Stimulated activated naive CD4-positive, alpha-beta T cell treated with Interleukin-2 at 50 U/mL for 16 hours (primary cell): ENCODE measurements at regions not wholly inside any gene's neighbourhood (a gene's known extent, or its start where the extent isn't known, plus 50 kb on each side); places are given as distances from the start of the nearest gene placed in this dataset.

Source experiments
- DNase-seq: peaks from one replicate; lab custom pipeline; 2025; lab: John Stamatoyannopoulos, UW

DNA sequence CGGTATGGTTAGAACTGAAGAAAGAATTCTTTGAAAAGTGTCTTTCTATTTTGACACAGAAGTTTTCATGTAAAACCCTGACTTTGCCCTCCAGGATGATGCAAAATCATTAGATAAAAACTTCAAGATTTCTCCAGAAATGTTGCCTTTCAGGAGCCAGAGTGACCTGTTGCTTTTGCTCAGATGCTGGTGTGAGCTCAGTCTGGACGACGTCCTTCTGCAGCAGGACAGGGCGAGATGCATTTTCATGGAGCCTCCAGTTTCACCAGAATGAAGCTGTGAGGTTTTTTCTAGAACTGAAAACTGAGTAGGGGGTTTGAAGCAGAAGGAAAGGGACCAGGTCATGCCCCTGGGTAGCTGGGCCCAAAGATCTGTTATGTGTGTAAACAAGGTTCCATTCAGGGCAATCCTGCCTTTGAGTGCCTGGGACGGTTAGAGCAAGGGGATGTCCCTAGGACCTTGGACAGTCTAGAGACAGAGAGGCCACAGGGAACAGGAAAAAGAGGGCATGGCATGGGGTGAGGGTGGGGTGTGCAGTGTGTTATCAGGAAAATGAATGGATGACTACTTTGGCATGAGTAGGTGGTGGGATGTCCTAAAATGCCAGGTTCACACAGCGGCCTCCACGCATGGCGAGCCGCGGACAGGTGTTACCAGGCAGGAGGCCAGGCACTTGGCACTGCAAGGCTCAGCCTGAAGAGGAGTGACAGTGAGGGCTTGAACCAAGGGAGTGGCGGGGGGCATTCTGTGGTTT lies 356.3 kb downstream of the CXCL12 start:
- no peak for DNase-seq

DNA sequence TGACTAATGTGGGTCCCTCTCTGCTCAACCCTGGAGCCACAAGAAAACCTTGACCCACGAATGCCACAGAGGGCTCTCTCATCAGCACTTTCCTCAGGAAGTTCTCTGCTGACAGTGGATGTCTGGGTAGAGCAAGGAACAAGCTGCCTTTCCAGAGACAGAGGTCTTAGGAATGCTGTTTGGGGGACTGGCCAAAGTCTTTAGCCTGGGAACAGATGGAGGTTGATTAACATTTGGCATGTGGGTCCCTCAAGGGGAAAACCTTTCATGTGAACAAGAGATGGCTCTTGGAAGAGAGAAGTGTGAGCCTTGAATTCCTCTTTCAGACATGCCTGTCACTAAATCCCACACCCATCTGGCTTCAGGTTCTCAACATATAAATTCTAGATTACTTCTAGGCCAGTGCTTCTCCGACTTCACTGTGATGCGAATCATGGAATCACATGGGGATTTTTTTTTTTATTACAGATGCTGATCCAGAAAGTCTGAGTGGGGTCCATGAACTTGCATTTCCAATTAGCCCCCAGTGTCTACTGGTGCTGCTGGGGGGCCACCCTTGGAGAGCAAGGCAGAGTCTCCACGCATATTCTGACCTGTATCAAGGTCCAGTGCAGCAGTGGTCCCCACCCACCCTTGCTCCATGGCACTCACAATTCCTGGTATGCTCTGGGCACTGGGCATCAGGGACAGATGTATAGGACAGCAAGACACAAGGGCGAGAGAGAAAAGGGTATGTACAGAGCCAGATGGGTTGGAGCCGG lies 360.4 kb downstream of the CXCL12 start:
- no peak for DNase-seq

DNA sequence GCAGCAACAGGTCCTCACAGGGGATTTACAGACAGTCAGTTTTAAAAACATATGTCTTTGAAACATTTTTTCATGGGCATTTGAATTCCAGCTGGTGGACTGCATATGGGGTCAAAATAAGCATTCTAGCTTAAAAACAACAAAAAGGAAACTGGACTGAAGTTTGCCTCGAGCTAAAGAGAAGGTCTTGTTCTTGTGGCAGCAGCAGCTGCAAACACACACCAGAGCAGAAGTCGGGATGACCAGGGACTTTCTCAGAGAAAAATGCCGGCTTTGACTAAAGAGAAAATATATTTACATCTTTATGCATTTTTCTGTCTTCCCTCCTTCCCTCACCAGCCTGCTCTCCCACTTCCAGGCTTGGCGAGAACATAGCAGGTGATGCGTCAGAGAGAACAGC lies 361.4 kb downstream of the CXCL12 start:
- no peak for DNase-seq

DNA sequence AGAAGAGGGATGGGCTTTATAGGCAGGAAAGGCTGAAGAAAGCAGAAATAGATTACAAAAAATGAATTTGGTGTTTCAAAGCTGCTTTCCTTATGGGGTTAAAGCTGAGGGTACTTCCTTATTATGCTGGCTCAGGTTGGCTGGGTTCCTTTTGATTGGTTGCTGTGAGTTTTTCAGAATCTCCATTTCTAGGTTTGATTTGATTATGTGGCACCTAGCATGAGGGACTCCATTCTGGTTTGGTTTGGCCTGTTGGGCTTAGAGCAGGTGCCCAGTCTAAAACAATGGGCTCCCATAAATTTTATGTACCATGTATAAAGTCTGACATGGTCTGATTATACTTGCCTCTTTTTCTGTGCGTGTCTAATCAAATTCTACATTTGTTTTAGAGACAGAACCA lies 362.7 kb downstream of the CXCL12 start:
- DNase-seq, result no peak

DNA sequence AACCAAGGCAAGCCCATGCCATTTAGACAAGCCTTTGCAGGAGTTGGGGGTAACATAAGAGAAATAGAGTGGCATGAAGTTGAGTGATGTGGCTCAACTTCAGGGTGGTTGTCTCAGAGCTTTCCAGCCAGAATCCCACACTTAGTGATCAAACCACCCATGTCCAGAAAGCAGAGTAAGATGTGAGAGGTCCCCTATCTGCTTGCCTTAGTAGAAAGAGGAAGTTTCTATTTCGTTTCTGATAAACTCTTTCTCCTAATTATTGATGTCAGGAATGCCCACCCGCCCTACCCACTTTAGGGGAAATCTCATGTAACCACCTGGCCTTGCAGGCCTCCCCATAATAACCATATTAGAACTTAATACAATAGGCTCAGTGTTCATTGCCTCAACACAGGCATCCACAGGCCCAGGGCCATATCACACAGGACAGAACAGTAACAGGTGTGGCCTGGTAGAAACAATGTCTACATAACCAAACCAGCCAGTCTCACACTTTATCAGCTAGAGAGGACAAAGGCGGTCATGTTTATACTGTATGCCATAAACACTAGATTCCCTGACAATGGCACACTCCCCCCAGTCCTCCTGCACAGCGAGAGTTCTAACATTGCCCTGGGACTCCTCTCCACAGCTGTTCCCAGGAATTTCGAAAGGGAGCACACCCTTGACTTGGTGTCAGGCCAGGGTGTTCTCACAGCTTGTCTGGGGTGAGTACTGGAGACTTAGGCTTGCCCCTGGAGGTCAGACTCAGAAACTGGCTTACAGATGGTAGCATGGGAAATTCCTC lies 364.4 kb downstream of the CXCL12 start:
- DNase-seq, result no peak

DNA sequence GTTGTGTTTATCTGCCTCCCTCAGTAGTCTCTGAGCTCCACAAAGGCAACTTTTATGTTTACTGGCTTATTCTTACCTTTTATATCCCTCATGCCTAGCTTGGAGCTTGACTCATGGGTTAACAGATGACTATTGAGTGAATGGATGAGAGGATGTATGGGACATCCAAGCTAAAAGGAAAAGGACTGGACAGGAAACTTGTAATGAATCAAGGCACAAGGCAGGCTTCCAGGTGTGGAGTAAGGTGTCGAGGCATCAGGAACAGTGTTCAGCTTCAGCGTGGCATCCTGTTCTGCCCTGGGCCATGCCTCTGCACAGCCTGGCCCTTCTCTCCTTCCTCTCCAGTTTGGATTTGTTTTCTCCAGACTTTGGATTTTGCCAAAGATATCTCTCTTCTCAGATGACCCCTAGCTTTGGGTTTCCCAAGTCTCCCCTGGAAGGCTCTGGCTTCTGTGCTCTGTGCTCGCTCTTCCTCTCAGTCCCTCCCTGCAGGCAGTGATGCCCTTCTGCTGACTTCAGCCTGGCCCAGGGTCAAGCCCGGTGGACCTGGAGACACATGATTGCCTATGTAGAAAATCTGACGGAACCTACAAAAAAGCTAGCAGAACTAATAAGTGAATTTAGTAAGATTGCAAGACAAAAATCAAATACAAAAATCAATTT lies 367.3 kb downstream of the CXCL12 start:
- DNase-seq, result no peak

DNA sequence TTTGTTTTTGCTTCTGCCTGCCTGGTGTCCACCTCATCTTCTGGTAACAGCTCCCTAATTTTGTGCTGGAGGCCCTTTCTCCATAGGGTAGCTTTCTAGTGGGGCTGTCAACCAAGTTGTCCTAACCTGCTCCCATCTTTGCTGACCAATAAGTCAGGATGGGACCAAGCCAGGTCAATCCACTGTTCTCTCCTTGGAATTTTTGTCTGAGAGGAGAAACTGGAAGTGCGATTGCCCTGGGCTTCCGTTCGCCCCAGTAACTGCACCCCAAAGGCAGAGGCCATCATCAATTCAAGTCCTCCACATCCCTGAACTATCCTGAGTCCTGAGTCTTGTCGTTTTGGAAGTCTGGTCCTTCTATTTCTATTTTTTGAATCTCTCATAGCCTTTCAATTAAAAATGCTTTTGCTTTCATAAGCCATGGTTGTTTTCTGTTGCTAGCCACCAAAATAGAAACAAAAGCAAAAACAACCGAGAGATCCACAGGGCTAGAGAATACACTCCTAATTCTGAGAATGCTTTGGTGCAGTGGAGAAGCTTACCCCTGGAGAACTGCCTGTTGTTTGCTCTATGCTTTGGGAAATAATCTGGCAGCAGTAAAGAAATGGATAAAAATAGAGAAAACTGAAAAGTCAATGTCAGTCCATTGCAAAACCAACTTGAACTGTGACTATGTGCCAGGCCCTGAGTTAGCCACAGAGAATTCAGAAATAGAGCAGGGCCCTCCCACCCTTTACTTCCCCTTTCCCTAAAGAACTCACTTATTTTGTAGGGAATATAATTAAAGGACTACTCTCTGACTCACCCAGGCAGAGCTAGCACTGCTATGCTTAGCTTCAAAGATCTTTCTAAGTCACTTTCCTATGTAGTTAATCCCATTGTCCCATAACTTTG lies 368.1 kb downstream of the CXCL12 start:
- DNase-seq, result no peak

DNA sequence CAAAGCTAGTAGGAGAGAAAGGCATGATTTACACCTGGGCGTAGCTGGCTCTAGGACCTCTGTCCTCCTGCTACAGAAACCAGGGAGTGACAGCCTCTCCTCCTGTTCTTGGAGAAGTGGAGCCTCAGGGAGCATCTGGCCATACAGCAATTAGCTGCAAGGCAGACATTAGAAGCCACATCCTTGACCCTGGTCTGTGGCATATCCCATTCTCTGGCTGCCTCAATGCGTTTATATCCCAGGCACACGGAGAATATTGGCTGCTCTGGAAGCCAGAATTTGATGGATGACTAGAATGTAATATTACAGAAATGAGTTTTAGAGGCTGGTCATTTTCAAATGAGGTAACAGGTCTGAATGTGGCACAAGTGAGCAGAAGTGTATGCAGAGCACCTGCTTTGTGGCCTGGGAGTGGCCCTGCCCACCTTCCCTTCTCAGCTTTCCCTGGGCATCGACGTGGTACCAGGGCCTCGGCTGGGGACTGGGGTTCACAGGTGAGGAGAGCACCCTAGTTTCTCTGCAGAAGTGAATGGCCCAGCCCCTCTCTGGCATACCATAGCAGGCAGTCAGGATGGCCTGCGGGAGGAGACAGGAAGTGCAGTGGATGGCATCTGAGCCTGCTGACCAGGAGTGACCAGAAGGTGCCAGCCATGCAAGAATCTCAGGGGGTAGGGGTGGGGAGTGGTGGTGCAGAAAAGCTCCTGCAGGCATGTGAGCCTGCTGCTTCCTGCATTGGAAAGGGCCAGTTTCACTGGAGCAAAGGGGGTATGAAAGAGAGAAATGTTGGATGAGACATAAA lies 367.2 kb upstream of the ZNF32 start:
- no peak for DNase-seq

DNA sequence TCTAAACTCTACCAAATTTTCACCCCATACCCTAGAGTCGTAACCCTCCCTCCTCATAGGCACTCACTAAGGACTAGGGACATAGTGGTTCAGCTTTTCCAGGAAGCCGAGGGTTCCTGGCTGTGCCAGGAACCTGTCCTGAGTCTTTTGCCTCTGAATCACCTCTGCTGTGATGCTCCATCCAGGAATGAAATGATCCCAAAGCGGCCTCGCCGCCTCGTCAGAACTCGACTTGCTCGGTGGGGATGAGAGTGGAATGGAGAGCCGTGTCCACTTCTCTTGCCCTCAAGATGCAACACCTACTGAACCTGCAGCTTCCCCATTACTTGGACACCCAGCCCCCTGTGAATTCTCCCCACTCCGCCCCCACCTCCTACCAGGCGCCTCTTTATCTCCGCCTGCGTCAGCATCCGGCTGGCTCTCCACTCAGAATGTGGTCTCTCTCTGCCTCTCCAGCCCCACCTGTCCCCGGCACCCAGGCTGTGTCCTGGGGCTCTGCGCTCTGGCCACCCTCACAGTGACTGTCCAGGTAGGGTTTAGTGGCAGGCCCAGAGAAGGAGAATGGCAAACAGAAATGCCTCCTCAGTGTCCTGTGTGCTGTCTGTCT lies 366.1 kb upstream of the ZNF32 start:
- DNase-seq, result no peak

DNA sequence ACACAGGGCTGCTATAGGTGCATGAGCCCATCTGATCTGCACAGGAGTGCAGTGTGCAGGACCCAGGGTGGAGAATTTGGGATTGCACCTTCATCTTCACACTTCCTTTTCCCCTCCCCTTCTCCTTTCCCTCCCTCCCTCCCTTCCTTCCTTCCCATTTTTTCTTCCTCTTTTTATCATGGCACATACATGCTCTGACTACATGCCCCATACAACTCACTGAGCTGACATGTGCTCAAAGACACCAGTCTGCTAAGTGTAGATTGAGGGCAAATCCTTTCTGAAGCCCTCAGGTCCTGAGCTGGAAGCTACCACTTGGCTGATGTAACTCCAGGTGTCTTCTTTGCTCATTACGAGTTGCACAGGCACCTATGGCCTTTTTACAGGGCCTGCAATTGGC lies 365.3 kb upstream of the ZNF32 start:
- no peak for DNase-seq

DNA sequence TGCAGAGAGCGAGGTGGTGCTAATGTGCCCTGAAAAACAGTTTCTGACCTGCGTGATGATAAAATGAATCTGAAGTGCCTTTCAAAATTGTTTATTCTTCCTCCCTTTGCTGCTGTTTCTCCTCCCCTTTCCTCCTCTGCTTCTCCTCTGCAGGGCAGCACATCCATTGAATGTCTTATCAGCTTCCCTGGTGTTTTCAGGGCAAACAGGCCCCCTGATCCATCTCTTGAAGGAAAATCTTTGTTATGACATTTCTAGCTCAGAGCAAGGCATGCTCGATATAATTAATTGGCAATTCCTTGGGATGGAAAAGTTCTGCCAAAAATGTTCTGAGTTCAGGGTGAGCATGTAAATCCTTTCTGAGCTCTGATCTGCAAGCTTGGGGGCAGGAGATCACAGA lies 364.2 kb upstream of the ZNF32 start:
- no peak for DNase-seq

DNA sequence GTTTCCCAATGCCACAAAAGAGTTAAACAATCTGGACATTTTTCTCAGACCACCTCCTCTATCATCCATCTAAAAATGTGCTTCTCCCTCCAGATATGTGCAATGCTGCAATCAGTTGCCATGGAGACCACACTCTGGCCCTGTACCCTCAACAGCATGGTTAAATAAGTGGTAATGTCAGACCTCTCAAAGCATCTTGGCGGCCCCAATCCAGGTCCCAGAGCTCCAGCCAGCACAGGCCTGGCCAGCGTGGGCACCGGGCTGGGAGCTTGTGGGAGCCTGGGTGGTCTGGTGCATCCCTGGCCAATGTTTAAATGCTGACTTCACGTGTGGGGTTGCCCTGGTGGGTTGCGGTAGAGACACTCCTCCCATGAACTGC lies 362.9 kb upstream of the ZNF32 start:
- no peak for DNase-seq

DNA sequence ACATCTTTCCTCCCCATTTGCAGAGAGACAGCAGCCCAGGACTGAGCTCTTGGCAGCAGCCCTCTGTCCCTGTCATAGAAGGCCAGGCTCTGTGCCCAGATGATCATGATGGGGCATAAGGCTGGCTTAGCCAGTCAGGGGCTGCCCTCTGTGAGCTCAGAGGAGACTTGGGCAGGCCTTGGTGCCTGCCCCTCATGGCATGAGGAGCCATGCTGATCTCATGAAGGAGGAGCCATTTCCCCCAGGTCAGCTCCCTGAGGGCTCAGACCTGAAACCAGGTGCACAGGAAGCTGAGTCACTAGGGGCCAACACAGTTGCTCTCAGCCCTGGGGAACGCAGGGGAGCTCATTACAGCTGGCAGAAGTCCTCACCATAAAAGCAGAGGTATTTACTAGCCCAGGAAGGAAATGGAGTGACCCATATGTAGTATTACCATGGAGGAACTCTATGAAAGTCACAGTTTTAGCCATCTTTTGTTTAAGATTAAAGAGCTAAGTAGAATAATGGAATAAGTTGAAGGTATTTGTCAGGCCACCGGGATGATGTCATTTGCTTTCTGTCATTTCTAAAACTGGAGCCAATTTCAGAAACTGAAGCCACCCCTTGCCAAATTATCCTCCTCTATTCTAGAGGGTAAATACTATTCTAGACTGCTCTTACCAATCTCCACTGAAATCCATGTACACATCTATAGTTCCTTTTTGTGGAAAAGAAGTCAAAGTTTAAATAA lies 362.4 kb upstream of the ZNF32 start:
- DNase-seq, result no peak

DNA sequence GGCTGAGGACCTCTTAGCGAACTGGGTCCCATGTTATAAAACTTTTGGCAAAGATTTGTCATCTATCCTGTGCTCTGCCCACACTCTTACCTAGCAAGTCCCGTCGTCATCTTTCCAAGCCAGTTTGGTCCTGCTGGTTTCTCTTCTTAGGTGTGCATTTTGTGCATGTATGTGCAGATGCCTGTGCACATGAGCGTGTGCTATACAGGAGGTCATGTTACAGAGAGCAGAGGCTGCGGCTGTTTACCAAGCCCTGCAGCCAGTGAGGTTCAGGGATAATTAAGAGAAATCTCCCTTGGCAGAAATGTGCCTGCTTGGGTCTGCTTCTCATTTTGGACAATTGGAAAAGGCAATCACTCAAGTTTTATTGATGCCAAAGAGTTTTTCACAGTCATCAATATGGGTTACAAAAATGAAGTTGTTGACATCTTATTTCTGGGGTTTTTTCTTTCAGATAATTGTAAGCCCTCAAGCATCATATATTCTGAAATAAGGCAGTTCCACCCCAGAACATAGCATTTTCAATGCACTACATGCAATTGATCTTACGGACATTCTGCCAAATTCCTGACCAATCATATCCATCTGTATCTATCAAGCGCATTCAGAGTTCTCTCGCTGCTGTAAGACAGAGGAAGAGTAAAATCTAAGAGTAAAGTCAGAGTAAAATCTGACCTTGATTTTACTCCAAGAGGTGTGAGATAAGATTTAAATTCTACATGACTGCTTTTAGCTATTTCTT lies 361.4 kb upstream of the ZNF32 start:
- no peak for DNase-seq

DNA sequence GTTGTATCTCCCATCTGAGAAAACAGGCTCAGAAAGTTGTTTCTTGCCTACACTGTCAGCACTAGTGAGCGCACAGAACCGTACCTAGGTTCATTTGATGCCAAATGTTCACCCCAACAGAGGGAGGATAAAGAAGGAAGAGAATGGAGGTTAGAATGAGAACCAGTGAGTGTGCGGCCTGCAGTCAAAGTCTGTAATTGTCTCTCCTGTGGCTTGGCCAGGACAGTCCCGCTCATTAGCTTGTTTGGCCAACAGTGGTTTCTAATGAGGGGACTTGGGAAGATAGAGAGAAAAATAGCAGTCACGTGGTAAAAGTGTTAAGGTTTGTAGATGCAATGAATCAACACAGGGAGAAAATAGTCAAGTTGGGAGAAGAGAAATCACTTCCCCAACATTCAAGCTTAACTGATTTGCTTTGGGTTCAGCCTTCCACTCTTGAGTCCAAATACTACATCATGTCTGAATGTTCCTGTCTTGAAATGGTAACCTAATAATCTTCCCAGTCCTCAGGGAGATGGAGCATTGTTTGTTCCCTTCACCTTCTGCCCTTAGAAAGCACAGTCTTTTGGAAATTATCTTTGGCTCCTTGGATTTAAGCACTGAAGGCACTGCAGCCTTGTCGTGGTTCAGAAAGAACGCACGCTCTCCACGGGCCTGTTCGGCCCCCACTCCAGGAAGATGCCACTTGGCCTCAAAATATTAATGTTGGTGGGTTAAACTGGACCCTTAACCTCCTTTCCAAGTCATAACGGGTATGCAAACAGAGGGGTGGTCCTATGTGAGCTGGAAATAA lies 360.4 kb upstream of the ZNF32 start:
- no peak for DNase-seq

DNA sequence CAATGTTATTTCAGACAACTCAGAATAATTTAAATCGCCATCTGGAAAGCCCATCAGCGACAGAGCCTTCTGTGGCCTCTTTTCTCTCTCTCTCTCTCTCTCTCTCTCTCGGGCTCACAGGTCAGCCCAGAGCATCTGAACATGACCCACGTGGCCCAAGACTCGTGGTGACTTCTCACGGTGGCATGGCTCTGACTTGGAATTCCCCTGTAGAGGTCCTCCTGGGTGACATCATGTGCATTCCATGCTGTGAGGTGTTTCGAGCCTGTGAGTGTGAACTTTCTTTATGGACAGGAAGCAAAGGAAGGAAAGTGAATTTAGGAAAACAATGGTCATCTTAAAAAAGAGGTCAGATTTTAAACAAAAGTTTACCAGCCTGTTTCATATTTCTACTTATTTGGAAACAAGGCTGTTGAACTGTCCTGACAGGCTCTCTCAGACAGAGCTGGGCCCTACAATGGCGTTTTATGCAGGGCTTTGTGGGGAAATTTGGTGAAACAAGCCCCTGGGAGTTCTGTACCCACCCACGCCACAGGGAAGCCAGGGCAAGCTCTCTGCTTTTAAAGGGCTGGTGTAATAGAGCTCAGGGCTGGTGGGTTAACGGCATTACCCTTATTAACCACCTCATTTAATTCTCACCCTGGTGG lies 359.7 kb upstream of the ZNF32 start:
- DNase-seq, result no peak

DNA sequence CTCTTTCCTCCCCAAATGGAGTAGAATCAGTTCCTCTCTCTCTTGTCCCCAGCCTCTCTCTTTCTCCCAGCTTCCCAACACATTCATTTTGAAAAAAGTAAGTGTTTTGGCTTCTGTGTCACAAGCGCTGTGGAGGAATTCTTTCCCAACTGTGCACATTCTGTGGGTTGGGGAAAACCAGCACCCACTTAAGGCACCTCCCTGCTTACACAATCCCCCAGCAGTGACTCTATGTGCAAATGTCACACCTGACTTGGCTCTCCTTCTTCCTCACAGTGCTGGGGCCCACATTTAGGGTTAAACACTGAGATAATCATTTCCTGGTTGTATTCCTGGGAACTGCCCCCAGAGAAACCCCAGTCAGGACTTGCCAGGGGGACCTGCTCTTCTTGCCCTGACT lies 358.1 kb upstream of the ZNF32 start:
- DNase-seq, result no peak

DNA sequence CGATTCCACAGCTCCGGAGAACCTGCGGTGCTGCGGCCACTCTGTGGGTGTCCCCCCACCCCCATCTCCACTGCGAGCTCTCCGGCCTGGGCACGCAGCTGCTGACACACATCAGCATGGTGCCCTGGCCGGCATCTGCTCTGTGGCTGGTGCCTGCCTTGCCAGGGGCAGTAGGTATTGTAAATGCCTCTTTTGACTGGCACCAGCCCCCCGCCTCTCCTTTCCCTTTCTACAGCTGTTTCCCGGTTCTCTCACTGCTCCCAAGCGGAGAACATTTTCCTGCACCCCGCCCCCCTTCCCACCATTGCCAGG lies 357.1 kb upstream of the ZNF32 start:
- DNase-seq, result no peak
